ENCODE measurements at regions not wholly inside any gene's neighbourhood (a gene's known extent, or its start where the extent isn't known, plus 50 kb on each side); places are given as distances from the start of the nearest gene placed in this dataset.

- no peak for TF ChIP-seq CTCF (conservative IDR thresholded peaks at IDR 0.05 in 1 of 2, IDR thresholded peaks at IDR 0.05 in 1 of 2; ENCODE audit: extremely low read depth in 1 of 2, insufficient read depth in 1 of 2, low read depth in 1 of 2, low read length in 2 of 2)
- TF ChIP-seq EZH2 (IDR thresholded peaks at IDR 0.05; ENCODE audit: borderline replicate concordance, low read length), result no peak
Observed at GRCh38 chr4:165788686-165789463, 84.2 kb upstream of the TLL1 start.
